Neuron (in vitro differentiated cells): ENCODE measurements at regions not wholly inside any gene's neighbourhood (a gene's known extent, or its start where the extent isn't known, plus 50 kb on each side); places are given as distances from the start of the nearest gene placed in this dataset.
"Not testable (repeated sequence)": the region's sequence is repeated elsewhere in the genome, so short reads cannot be mapped to it uniquely, and the experiment has no call there.

ENCODE experiments used
- H2AFZ ChIP-seq: one replicate; pipeline ENCODE4 v1.6.1; 2013; ENCODE audit warnings: low read depth, mild to moderate bottlenecking, inconsistent platforms, low read length, moderate library complexity
- H3K27me3 ChIP-seq: one replicate; pipeline ENCODE4 v1.6.1; 2013; ENCODE audit warnings: low read length; ENCODE audit not compliant: insufficient read depth
- H3K36me3 ChIP-seq: one replicate; pipeline ENCODE4 v1.6.1; 2013; ENCODE audit warnings: low read length; ENCODE audit not compliant: insufficient read depth
- H3K4me1 ChIP-seq: one replicate; pipeline ENCODE4 v1.6.1; 2013; ENCODE audit warnings: low read length; ENCODE audit not compliant: insufficient read depth
- H3K4me3 ChIP-seq: 2 replicates; pipeline ENCODE4 v1.5.1; 2013; ENCODE audit warnings: mild to moderate bottlenecking, low read length, moderate library complexity
- H3K9me3 ChIP-seq: one replicate; pipeline ENCODE4 v1.6.1; 2013; ENCODE audit warnings: low read length

DNA sequence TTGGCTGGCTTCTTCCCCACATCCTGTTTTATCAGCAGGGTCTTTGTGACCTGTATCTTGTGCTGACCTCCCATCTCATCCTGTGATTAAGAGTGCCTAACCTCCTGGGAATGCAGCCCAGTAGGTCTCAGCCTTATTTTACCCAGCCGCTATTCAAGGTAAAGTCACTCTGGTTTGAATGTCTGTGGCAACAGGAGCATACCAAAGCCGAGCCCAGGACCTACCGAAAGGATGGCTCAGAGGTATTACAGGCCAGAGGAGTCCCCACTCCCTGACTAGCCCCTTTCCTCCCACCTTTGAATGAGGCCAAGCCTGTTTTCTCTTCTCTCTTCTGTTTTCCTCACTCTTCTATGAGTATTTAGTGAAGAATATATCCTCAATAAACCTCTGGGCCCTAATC lies 271.3 kb downstream of the OSTF1 start:
- Histone ChIP-seq H3K27me3 (no peaks in the 10 kb centered on the region), H3K4me1 (no peaks in the 10 kb centered on the region), H3K36me3 (no peaks in the 10 kb centered on the region), H2AFZ (no peak overlapping the region), H3K9me3 (no peaks in the 10 kb centered on the region), H3K4me3 (no peak overlapping the region)

DNA sequence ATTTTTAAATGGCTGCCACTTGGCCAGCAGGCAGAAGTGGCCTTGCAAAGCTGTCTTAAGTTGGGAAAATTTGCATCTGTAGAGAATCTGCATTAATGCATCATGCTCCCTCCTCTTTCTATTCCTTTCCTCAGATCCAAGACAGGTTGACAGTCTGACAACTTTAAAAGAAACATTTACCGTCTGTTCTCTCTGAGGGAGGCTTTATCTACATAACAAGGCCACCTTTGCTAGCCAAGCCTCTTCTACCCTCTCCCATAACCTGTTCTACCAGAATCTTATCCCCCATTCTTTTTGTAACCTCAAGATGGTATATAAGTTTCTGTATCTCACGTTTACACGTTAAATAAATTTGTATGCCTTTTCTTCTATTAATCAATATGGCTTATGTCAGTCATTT lies 271.9 kb downstream of the OSTF1 start:
- H3K9me3 ChIP-seq: no peaks in the 10 kb centered on the region
- no peaks in the 10 kb centered on the region for H3K36me3 ChIP-seq
- no peak overlapping the region for H3K4me3 ChIP-seq
- no peaks in the 10 kb centered on the region for H3K27me3 ChIP-seq
- no peak overlapping the region for H2AFZ ChIP-seq
- no peaks in the 10 kb centered on the region for H3K4me1 ChIP-seq

DNA sequence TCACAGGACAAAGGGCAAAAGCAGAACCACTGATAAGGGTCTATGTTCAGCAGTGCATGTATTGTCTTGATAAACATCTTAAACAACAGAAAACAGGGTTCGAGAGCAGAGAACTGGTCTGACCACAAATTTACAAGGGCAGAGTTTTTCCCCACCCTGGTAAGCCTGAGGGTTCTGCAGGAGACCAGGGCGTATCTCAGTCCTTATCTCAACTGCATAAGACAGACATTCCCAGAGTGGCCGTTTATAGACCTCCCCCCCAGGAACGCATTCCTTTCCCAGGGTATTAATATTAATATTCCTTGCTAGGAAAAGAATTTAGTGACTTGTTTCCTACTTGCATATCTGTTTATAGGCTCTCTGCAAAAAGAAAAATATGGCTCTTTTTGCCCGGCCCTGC lies 274.1 kb downstream of the OSTF1 start:
- not testable (repeated sequence) for H3K4me1 ChIP-seq, H3K27me3 ChIP-seq, H2AFZ ChIP-seq, H3K9me3 ChIP-seq, H3K36me3 ChIP-seq, H3K4me3 ChIP-seq

DNA sequence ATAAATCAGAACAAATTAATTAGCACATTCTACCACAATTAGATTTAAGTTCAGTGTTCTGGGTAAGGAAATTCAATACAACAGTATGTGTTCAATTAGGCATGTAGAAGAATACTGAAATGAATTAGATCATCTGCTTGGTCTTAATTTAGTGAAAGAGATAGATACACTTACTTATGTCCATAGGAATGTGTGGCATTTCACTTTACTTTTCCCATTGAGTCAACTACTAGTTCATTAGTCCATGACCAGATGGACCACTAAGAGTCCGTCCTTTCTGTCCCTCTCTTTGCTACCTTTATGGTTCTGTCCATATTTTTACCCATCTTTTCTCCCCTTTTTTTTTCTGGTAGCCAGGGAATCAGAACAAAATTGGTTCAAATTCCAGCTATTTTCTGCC lies 276.9 kb downstream of the OSTF1 start:
- H3K27me3 ChIP-seq: no peaks in the 10 kb centered on the region
- H3K9me3 ChIP-seq: no peaks in the 10 kb centered on the region
- no peaks in the 10 kb centered on the region for H3K4me1 ChIP-seq
- H2AFZ ChIP-seq: no peak overlapping the region
- no peak overlapping the region for H3K4me3 ChIP-seq
- H3K36me3 ChIP-seq: no peaks in the 10 kb centered on the region

DNA sequence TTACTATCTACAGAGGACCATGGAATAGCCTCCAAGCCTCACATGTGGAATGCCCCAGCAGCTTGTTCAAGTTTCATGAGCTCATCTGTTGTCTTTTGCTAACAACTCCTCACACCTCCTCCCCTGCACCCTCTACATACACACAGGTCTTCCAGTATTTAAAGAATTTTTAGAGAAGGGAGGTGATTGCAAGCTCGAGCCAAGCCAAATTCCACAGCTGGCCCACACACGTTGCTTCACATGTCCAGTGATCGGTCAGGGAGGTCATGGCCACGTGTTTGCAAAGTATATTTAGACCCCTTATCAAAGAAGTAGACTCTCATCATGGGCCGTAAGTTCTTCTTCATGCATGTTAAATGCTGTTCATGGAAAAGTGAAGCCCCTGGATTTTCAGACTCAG lies 281.7 kb downstream of the OSTF1 start:
- no peaks in the 10 kb centered on the region for H3K9me3 ChIP-seq

DNA sequence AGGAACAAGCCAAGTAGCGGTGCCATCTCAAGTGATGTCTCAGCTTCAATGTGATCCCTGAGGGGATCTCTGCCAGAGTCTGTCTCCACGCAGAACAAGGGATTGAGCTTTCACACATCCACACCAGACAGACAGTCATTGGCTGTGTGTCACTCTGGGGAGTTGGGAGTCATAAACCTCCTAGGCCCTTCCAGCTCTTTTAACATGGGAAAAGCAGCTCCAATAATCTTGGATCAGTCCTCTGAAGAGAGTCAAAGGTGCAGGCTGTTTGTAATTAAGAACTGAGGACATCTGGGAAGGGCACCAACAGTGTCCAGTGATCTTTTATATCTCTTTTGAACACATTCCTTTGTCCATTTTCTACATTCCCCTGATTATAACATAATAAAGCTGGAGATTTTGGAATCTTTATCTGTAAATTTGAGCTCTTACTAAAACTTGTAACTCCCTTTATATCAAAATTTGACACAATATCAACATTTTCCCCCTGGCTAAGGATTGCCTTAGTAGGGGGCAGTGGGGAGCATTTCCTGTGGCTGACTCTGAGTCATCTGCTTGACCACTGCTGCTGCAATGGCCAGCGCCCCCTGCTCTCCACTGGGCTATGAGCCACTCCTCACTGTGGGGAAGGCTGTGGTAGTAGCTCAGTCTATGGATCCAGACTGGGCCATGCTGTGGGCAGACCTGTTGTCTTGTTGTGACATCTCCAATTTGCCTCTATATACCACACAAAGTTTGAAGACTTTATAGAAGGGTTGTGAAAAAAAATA lies 284.4 kb downstream of the OSTF1 start:
- H3K36me3 ChIP-seq: no peaks in the 10 kb centered on the region
- no peaks in the 10 kb centered on the region for H3K9me3 ChIP-seq
- H3K27me3 ChIP-seq: no peaks in the 10 kb centered on the region
- H2AFZ ChIP-seq: no peak overlapping the region
- no peaks in the 10 kb centered on the region for H3K4me1 ChIP-seq
- no peak overlapping the region for H3K4me3 ChIP-seq

More for the DNA sequence above, 281.7 kb downstream of the OSTF1 start:
- Histone ChIP-seq H2AFZ (no peak overlapping the region), H3K4me3 (no peak overlapping the region), H3K36me3 (no peaks in the 10 kb centered on the region), H3K27me3 (no peaks in the 10 kb centered on the region), H3K4me1 (no peaks in the 10 kb centered on the region)

DNA sequence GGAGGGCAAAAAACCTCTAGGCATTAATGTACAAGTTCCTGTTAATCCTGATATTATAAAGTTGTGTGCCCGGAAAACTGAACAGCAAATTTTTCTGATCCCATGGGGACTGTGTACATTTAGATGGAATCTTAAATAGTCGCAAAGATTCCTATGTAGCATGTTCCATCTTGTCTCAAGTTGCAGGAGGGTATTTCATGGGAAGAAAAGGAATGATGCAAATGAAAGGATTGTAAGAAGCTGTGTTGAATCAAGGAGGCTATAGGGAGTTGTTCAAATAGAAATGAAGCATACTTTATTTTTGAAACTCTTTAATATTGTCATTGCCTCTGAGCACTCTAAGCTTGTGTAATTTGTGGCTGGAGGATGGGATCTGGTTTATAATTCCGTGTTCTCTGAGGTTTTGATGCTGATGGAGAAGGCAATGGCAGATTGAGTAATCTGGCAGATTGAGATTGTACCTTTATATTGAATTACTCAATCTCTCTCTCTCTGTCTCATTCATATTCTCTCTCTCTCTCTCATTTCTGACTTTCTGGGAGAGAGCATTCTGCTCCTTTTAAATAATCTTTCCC lies 288.5 kb downstream of the OSTF1 start:
- no peaks in the 10 kb centered on the region for H3K36me3 ChIP-seq
- no peaks in the 10 kb centered on the region for H3K27me3 ChIP-seq
- H2AFZ ChIP-seq: no peak overlapping the region
- no peaks in the 10 kb centered on the region for H3K9me3 ChIP-seq
- no peak overlapping the region for H3K4me3 ChIP-seq
- H3K4me1 ChIP-seq: no peaks in the 10 kb centered on the region

DNA sequence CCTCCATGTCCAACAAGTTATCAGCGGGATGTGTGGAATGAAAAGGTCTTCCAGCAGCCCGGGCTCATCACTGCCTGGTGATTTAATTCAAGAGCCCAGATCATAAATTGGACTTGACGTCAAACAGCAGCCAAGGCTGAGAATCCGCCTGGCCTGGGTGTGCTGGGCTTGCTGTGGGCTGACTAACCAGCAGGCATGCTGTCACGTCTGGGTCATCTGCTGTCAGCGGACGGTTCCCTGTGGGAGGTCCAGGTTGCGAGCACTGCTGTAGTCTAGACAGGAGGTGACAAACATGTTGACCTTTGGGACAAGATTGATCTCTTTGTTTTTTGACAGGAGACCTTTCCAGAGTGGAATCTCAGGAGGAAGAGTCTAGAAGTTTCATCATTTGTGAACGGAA lies 289.7 kb downstream of the OSTF1 start:
- Histone ChIP-seq H3K4me3 (no peak overlapping the region), H2AFZ (no peak overlapping the region), H3K9me3 (no peaks in the 10 kb centered on the region), H3K36me3 (no peaks in the 10 kb centered on the region), H3K4me1 (no peaks in the 10 kb centered on the region), H3K27me3 (no peaks in the 10 kb centered on the region)

DNA sequence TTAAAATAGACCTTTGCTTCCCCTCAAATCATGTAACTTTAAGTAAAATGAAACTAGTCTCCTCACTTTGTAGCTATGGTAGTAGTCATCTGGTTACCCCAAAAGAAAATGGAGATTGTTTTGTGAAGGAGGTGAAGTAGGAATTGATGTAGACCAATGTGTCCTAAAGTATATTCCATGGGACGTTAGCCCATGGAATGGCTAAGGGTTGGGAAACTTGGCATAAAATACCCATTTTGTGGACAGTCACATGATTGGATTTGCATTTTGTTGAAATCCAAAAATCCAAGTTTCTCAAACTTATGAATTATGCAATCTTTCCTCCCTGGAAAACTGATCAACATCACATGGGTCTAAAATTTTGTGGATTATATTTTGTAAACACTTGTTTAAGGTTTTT lies 290.6 kb downstream of the OSTF1 start:
- H2AFZ ChIP-seq: no peak overlapping the region
- H3K36me3 ChIP-seq: no peaks in the 10 kb centered on the region
- no peaks in the 10 kb centered on the region for H3K27me3 ChIP-seq
- H3K4me1 ChIP-seq: peaks cover 2% of the 10 kb centered on the region
- no peaks in the 10 kb centered on the region for H3K9me3 ChIP-seq
- no peak overlapping the region for H3K4me3 ChIP-seq

DNA sequence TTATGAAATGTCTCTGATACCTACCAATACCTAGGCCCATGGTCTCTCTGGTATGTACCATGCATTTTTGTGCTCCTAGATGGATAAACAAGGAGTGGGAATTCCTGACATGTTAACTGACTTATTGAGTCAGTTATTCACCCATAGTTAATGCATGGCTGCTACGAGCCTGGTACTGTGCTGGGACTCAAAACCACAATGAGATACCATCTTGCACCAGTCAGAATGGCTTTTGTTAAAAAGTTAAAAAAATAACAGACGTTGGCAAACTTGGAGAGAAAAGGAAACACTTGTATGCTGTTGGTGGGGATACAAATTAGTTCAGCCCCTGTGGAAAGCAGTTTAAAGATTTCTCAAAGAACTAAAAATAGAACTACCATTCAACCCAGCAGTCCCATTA lies 293.8 kb downstream of the OSTF1 start:
- Histone ChIP-seq H3K4me3 (no peak overlapping the region), H3K36me3 (no peaks in the 10 kb centered on the region), H3K9me3 (peaks cover 2% of the 10 kb centered on the region), H3K27me3 (no peaks in the 10 kb centered on the region), H3K4me1 (peaks cover 5% of the 10 kb centered on the region), H2AFZ (no peak overlapping the region)

DNA sequence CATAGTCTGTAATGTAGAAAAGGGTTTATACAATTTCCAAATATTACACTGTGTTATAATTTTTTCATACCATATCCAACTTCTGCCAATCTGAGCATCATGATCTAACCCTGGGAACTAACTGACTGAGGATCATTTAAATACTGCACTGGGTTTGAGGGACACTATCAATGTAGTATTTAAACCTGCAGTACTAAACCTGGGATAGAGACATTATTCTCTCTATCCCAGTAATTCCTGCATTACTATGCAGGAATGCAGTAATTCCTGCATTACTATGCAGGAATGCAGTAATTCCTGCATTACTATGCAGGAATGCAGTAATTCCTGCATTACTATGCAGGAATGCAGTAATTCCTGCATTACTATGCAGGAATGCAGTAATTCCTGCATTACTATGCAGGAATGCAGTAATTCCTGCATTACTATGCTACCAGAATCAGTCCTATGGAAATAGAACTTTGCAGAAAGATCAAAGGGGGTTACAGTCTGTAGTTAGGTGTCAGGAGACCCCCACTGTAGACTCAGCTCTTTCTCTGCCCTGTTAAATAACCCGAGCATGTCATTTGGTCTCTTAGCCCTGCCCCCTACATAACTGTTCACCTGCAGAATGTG lies 295.2 kb downstream of the OSTF1 start:
- not testable (repeated sequence) for H3K9me3 ChIP-seq, H2AFZ ChIP-seq, H3K27me3 ChIP-seq, H3K4me1 ChIP-seq, H3K4me3 ChIP-seq, H3K36me3 ChIP-seq

DNA sequence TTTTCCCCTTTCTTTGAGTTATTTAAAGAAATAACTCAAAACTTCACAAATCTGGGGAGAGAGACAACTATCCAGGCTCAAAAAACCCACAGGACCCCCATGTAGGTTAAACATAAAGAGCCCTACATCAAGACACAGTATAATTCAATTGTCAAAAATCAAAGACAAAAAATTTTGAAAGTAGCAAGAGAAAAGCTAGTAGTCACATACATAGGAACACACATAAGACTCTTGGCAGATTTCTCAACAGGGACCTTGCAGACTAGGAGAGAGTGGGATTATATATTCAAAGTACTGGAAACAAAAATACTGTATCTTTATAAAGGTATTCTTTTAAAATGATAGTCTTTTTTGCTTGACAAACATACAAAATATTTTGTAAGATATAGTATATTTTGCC lies 296.9 kb downstream of the OSTF1 start:
- Histone ChIP-seq H3K4me3 (no peak overlapping the region), H3K4me1 (peaks cover 5% of the 10 kb centered on the region)

DNA sequence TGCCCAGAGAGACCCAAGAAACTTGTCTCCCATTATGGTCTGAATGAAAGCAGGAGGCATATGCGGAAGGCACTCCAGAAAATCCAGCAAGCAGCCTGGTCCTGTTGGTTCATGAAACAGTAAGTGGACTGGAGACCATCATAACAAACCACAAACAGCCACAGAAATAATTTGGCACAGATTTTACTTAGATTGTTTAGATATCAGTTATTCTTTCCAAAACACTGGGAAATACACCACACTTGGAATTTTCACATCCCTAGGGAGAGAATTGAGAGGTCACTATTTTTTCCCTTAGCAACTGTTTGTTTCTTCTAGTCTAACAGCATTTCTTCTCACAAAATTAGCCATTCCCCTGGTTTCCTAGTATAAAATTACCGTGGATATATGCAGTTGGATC lies 300.8 kb downstream of the OSTF1 start:
- no peaks in the 10 kb centered on the region for H3K27me3 ChIP-seq
- no peak overlapping the region for H3K4me3 ChIP-seq
- no peaks in the 10 kb centered on the region for H3K36me3 ChIP-seq
- H2AFZ ChIP-seq: no peak overlapping the region
- peaks cover 2% of the 10 kb centered on the region for H3K9me3 ChIP-seq
- peaks cover under 1% of the 10 kb centered on the region for H3K4me1 ChIP-seq

More for the DNA sequence above, 296.9 kb downstream of the OSTF1 start:
- Histone ChIP-seq H3K36me3 (no peaks in the 10 kb centered on the region), H2AFZ (no peak overlapping the region), H3K27me3 (no peaks in the 10 kb centered on the region), H3K9me3 (peaks cover 2% of the 10 kb centered on the region)
